GM12878 (cell line): ENCODE measurements at regions not wholly inside any gene's neighbourhood (a gene's known extent, or its start where the extent isn't known, plus 50 kb on each side); places are given as distances from the start of the nearest gene placed in this dataset.

Source experiments
- ATAC-seq: fragments of 200-7000 bp; cut with Tn5 transposase; 3 replicates; pipeline ENCODE4 v1.9.1; 2020; ENCODE audit warnings: mild to moderate bottlenecking, moderate library complexity
- BruUV-seq: library from RNA; stranded (reverse); fragments of 400-500 nt; replicated peaks from 2 replicates; lab custom pipeline; 2021; lab: Mats Ljungman, UMichigan
- CTCF ChIA-PET: fragments of 300-600 bp; sonication (Branson Sonifier 250); formaldehyde crosslinking; extraction: SDS; loops from one replicate; lab custom pipeline; 2021; ENCODE audit warnings: inconsistent platforms; lab: Yijun Ruan, JAX
- POLR2A ChIA-PET: fragments of 350-600 bp; formaldehyde crosslinking; extraction: SDS; loops from one replicate; lab custom pipeline; 2021; ENCODE audit warnings: inconsistent platforms; lab: Charles Lee
- RAD21 ChIA-PET: fragments of 300-600 bp; sonication (Branson Sonifier 250); formaldehyde crosslinking; loops from one replicate; lab custom pipeline; 2023; ENCODE audit warnings: antibody characterized with exemption; ENCODE audit not compliant: unreplicated experiment; lab: Charles Lee
- SMC1A ChIA-PET: fragments of 300-600 bp; sonication (Branson Sonifier 250); formaldehyde crosslinking; loops from one replicate; lab custom pipeline; 2023; ENCODE audit not compliant: unreplicated experiment, uncharacterized antibody; lab: Charles Lee
- DNase-seq: peaks from one replicate; pipeline ENCODE4 v3.0.0-alpha.2; 2011; ENCODE audit warnings: low read depth, low spot score
- FAIRE-seq: peaks from 3 replicates; lab custom pipeline; 2011; peaks lifted over from hg19 to GRCh38; lab: Jason Lieb, UNC
- H2AFZ ChIP-seq: 2 replicates; pipeline ENCODE4 v1.6.0; 2011; ENCODE audit warnings: low read depth, low read length, control low read depth; ENCODE audit not compliant: control insufficient read depth
- H3K27ac ChIP-seq: 2 replicates; pipeline ENCODE4 v1.5.1; 2011; ENCODE audit warnings: control low read depth; ENCODE audit not compliant: control insufficient read depth, insufficient read depth
- H3K27me3 ChIP-seq, 2 experiments: replicated peaks in 1 of 2; 2 replicates each; pipeline versions ENCODE4 v1.6.0 to v1.6.1; 2011; ENCODE audit warnings: low read length in 1 of 2; ENCODE audit not compliant: control insufficient read depth in 2 of 2, insufficient read depth in 2 of 2
- H3K36me3 ChIP-seq, 2 experiments: 2 replicates each; pipeline ENCODE4 v1.5.1; 2011; ENCODE audit warnings: low read length in 1 of 2; ENCODE audit not compliant: control insufficient read depth in 2 of 2, insufficient read depth in 2 of 2
- H3K4me1 ChIP-seq: 2 replicates; pipeline ENCODE4 v1.6.1; 2011; ENCODE audit warnings: mild to moderate bottlenecking, low read length, moderate library complexity, mixed read lengths; ENCODE audit not compliant: control insufficient read depth, insufficient read depth
- H3K4me2 ChIP-seq: 2 replicates; pipeline ENCODE4 v1.6.0; 2011; ENCODE audit warnings: control low read depth; ENCODE audit not compliant: control insufficient read depth, insufficient read depth
- H3K4me3 ChIP-seq: fragments of 200-600 bp; sonication (generic); 2 replicates; pipeline ENCODE4 v1.5.1; 2016
- H3K79me2 ChIP-seq: 2 replicates; pipeline ENCODE4 v1.6.0; 2011; ENCODE audit warnings: low read length; ENCODE audit not compliant: control insufficient read depth, insufficient read depth
- H3K9ac ChIP-seq: 2 replicates; pipeline ENCODE4 v1.8.0; 2011; ENCODE audit warnings: low read length, control low read depth, mixed read lengths; ENCODE audit not compliant: control insufficient read depth, insufficient read depth
- H3K9me3 ChIP-seq: replicated peaks from 3 replicates; pipeline ENCODE4 v1.5.1; 2011; ENCODE audit warnings: mild to moderate bottlenecking, low read length; ENCODE audit not compliant: control insufficient read depth, insufficient read depth
- H4K20me1 ChIP-seq: 2 replicates; pipeline ENCODE4 v1.6.0; 2011; ENCODE audit not compliant: control insufficient read depth, insufficient read depth
- CHD4 ChIP-seq: fragments of 200-600 bp; sonication (generic); IDR thresholded peaks from 2 replicates; pipeline ENCODE4 v1.6.1; 2016; ENCODE audit warnings: mild to moderate bottlenecking
- IKZF2 ChIP-seq, 2 experiments: fragments of 450-650 bp; IDR thresholded peaks; 2 replicates each; pipeline ENCODE4 v1.6.1; 2017; ENCODE audit warnings: mild to moderate bottlenecking in 2 of 2, moderate library complexity in 2 of 2
- MEF2B ChIP-seq: fragments of 450-650 bp; IDR thresholded peaks from 2 replicates; pipeline ENCODE4 v1.6.1; 2018; ENCODE audit warnings: mild to moderate bottlenecking, moderate library complexity; ENCODE audit not compliant: partially characterized antibody, poor library complexity, severe bottlenecking
- PAX8 ChIP-seq: fragments of 450-650 bp; IDR thresholded peaks from 2 replicates; pipeline ENCODE4 v1.6.1; 2017; ENCODE audit warnings: mild to moderate bottlenecking, moderate library complexity
- RAD51 ChIP-seq: fragments of 450-650 bp; IDR thresholded peaks from 2 replicates; pipeline ENCODE4 v1.6.1; 2016; ENCODE audit warnings: moderate library complexity, mild to moderate bottlenecking, inconsistent platforms
- RBBP5 ChIP-seq: fragments of 200-600 bp; sonication (generic); conservative IDR thresholded peaks from 2 replicates; pipeline ENCODE4 v1.6.1; 2016
- SIX5 ChIP-seq: IDR thresholded peaks from 2 replicates; pipeline ENCODE4 v1.6.1; 2011; ENCODE audit warnings: mild to moderate bottlenecking, low read depth, low read length, moderate library complexity; ENCODE audit not compliant: severe bottlenecking
- SMARCA5 ChIP-seq: fragments of 450-650 bp; IDR thresholded peaks from 2 replicates; pipeline ENCODE4 v1.6.1; 2017; ENCODE audit warnings: mild to moderate bottlenecking
- TBL1XR1 ChIP-seq: IDR thresholded peaks from 2 replicates; pipeline ENCODE4 v1.6.1; 2012; ENCODE audit warnings: low read depth, low read length, improper control_type of control experiment
- TCF3 ChIP-seq: IDR thresholded peaks from 2 replicates; pipeline ENCODE4 v1.6.1; 2012; ENCODE audit warnings: low read depth, mild to moderate bottlenecking, low read length, borderline replicate concordance; ENCODE audit not compliant: insufficient read depth
- YBX1 ChIP-seq: fragments of 450-650 bp; IDR thresholded peaks from 2 replicates; pipeline ENCODE4 v1.6.1; 2016; ENCODE audit warnings: antibody characterized with exemption
- ZNF384 ChIP-seq: IDR thresholded peaks from 2 replicates; pipeline ENCODE4 v1.6.1; 2012; ENCODE audit warnings: low read depth, mild to moderate bottlenecking, low read length, improper control_type of control experiment, borderline replicate concordance
- WGBS: methylation state at CpG from one replicate; pipeline ENCODE4 v1.1.6; 2016; ENCODE audit warnings: low lambda C conversion rate; ENCODE audit not compliant: insufficient replicate concordance, insufficient coverage; ENCODE audit errors: missing lambda C conversion rate; 5-methylcytosine and 5-hydroxymethylcytosine counted together
- in situ Hi-C: fragments of 300-500 bp; cut with MboI; formaldehyde crosslinking; loops from 9 replicates; pipeline ENCODE4 v1.14.3; 2018; ENCODE audit warnings: mixed read lengths
- intact Hi-C: fragments of 100-400 bp; cut with micrococcal nuclease; formaldehyde crosslinking; loops from one replicate; pipeline ENCODE4 v1.14.2; 2022; ENCODE audit not compliant: unreplicated experiment
- TF ChIP-seq, protein P1 (sequence below): fragments of 450-650 bp; IDR thresholded peaks from 2 replicates; pipeline ENCODE4 v1.6.1; 2017; ENCODE audit warnings: mild to moderate bottlenecking, moderate library complexity

DNA sequence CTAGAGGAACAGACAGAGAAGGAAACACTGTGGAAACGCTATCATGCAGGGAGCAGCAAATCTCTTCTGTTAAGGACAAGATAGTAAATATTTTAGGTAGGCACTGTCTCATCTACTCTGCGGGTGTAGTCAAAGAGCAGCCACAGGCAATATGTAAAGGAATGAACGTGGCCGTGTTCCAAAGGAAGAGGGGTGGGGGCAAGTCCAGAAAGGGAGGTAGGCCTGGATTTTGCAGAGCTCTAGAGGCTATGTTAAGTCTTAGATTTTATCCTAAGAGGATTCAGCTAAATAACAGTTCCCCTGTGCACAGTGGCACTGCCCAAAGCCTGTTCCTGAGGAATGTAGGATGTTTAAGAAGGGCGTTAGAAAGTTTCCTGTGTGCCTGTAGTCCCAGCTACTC is 161.6 kb downstream of the ACTL7B start:
- ATAC-seq: no peak
- Histone ChIP-seq H3K27me3 (no peaks in the 10 kb centered on the region), H4K20me1 (no peaks in the 10 kb centered on the region), H3K9me3 (no peaks in the 10 kb centered on the region), H3K9ac (no peak overlapping the region), H3K4me1 (no peaks in the 10 kb centered on the region), H3K79me2 (no peaks in the 10 kb centered on the region), H3K4me2 (no peak overlapping the region), H3K4me3 (no peak overlapping the region), H2AFZ (no peak overlapping the region), H3K27ac (no peak overlapping the region), H3K36me3 (no peaks in the 10 kb centered on the region)
- no peak for FAIRE-seq
- in situ Hi-C loops (no loop called here), intact Hi-C loops (no loop called here)
- RAD21 ChIA-PET: no interaction called here
- CTCF ChIA-PET: no interaction called here
- POLR2A ChIA-PET: no interaction called here
- no peak for DNase-seq
- no TSS peak for BruUV-seq
- WGBS: 16% methylated on average over 5 of the region's 5 CpGs
- TF ChIP-seq MEF2B: no peak
- TF ChIP-seq TBL1XR1: no peak
- SMC1A ChIA-PET: interaction anchor here (0.6 kb wide), 1 partner anchor 10 kb away, joined by 3 read pairs; no protein-coding TSS in a partner anchor

DNA sequence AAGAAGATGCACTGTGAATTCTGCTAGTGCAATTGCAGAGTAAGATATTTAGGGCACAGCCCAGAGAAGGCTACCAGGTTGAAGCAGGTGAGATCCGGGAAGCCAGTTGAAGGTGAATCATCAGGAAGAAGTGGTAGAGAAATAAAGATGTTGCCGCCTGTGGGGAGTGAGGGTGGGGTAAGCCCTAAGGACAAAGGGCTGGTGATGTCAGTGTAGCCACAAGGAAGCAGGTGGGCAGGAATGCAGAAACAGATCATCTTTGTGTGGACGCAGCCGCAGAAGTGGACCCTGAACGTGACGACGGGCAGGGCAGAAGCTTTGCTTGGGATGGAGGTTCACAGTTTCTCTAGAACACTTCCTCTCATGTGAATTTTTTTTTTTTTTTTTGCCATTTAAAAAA is 164.2 kb downstream of the ACTL7B start:
- POLR2A ChIA-PET: no interaction called here
- in situ Hi-C loops (no loop called here), intact Hi-C loops (no loop called here)
- Histone ChIP-seq H3K4me2 (no peak overlapping the region), H3K9me3 (no peaks in the 10 kb centered on the region; the same call in 2 of the 3 replicates), H4K20me1 (no peaks in the 10 kb centered on the region), H3K4me1 (no peaks in the 10 kb centered on the region), H3K36me3 (no peaks in the 10 kb centered on the region), H2AFZ (no peak overlapping the region), H3K9ac (no peak overlapping the region), H3K27me3 (no peaks in the 10 kb centered on the region), H3K79me2 (no peaks in the 10 kb centered on the region), H3K27ac (no peak overlapping the region), H3K4me3 (no peak overlapping the region)
- ATAC-seq (no peak), FAIRE-seq (no peak), DNase-seq (no peak)
- CTCF ChIA-PET: no interaction called here
- BruUV-seq: no TSS peak
- 69% methylated on average over 7 of the region's 7 CpGs for WGBS
- RAD21 ChIA-PET: no interaction called here
- SMC1A ChIA-PET: interaction anchor here (0.6 kb wide), 1 partner anchor 1924 kb away, joined by 3 read pairs; no protein-coding TSS in a partner anchor
- TF ChIP-seq RBBP5 (no peak), CHD4 (no peak), SMARCA5 (no peak), IKZF2 (IDR thresholded peaks at IDR 0.05) (no peak), RAD51 (no peak), PAX8 (no peak), SIX5 (no peak), ZNF384 (no peak), TCF3 (no peak), YBX1 (no peak)
- TF ChIP-seq, protein P1, sequence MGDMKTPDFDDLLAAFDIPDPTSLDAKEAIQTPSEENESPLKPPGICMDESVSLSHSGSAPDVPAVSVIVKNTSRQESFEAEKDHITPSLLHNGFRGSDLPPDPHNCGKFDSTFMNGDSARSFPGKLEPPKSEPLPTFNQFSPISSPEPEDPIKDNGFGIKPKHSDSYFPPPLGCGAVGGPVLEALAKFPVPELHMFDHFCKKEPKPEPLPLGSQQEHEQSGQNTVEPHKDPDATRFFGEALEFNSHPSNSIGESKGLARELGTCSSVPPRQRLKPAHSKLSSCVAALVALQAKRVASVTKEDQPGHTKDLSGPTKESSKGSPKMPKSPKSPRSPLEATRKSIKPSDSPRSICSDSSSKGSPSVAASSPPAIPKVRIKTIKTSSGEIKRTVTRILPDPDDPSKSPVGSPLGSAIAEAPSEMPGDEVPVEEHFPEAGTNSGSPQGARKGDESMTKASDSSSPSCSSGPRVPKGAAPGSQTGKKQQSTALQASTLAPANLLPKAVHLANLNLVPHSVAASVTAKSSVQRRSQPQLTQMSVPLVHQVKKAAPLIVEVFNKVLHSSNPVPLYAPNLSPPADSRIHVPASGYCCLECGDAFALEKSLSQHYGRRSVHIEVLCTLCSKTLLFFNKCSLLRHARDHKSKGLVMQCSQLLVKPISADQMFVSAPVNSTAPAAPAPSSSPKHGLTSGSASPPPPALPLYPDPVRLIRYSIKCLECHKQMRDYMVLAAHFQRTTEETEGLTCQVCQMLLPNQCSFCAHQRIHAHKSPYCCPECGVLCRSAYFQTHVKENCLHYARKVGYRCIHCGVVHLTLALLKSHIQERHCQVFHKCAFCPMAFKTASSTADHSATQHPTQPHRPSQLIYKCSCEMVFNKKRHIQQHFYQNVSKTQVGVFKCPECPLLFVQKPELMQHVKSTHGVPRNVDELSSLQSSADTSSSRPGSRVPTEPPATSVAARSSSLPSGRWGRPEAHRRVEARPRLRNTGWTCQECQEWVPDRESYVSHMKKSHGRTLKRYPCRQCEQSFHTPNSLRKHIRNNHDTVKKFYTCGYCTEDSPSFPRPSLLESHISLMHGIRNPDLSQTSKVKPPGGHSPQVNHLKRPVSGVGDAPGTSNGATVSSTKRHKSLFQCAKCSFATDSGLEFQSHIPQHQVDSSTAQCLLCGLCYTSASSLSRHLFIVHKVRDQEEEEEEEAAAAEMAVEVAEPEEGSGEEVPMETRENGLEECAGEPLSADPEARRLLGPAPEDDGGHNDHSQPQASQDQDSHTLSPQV: no peak
